ENCODE measurements at regions not wholly inside any gene's neighbourhood (a gene's known extent, or its start where the extent isn't known, plus 50 kb on each side); places are given as distances from the start of the nearest gene placed in this dataset.

- TF ChIP-seq BHLHE40 (IDR thresholded peaks at IDR 0.05; ENCODE audit: low read depth, low read length) (no peak), CHD2 (IDR thresholded peaks at IDR 0.05; ENCODE audit: low read length, partially characterized antibody) (no peak), CTCF (IDR thresholded peaks at IDR 0.05) (no peak), MAX (IDR thresholded peaks at IDR 0.05) (no peak), HMGXB4 (CRISPR knock-in tag; IDR thresholded peaks at IDR 0.05; ENCODE audit: borderline replicate concordance) (no peak)
These were observed 146.7 kb upstream of the AFDN start for GRCh38 chr6:167679790-167680604.
